GM10266 (cell line): ENCODE measurements at regions not wholly inside any gene's neighbourhood (a gene's known extent, or its start where the extent isn't known, plus 50 kb on each side); places are given as distances from the start of the nearest gene placed in this dataset.

Source experiments
- DNase-seq: peaks from one replicate; pipeline ENCODE4 v3.0.0; 2012; ENCODE audit errors: extremely low spot score
- TF ChIP-seq, protein P1 (sequence below): IDR thresholded peaks from 2 replicates; pipeline ENCODE4 v1.5.1; 2012; ENCODE audit warnings: mild to moderate bottlenecking, low read depth; ENCODE audit not compliant: control insufficient read depth, insufficient read depth; ENCODE audit errors: missing control alignments

DNA sequence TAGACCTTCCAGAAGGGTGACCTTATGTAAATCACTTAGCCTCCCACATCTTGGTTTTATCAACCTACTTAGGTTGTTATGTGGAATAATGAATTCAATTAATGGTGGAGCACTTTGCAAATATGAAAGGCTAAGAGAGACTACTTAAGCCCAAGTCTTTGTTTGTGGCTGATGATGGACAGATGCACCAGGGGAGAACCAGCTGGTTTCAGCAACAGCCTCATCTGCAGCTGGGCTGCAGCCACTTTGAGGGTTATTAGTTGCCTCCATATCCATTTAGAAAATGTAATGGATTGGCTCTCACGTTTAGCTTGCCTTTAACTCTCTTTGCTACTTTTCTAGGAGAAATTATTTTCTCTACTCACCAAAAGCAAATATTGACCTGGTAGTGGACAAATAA lies 146.6 kb downstream of the ESM1 start:
- TF ChIP-seq, protein P1, sequence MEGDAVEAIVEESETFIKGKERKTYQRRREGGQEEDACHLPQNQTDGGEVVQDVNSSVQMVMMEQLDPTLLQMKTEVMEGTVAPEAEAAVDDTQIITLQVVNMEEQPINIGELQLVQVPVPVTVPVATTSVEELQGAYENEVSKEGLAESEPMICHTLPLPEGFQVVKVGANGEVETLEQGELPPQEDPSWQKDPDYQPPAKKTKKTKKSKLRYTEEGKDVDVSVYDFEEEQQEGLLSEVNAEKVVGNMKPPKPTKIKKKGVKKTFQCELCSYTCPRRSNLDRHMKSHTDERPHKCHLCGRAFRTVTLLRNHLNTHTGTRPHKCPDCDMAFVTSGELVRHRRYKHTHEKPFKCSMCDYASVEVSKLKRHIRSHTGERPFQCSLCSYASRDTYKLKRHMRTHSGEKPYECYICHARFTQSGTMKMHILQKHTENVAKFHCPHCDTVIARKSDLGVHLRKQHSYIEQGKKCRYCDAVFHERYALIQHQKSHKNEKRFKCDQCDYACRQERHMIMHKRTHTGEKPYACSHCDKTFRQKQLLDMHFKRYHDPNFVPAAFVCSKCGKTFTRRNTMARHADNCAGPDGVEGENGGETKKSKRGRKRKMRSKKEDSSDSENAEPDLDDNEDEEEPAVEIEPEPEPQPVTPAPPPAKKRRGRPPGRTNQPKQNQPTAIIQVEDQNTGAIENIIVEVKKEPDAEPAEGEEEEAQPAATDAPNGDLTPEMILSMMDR = no peak

DNA sequence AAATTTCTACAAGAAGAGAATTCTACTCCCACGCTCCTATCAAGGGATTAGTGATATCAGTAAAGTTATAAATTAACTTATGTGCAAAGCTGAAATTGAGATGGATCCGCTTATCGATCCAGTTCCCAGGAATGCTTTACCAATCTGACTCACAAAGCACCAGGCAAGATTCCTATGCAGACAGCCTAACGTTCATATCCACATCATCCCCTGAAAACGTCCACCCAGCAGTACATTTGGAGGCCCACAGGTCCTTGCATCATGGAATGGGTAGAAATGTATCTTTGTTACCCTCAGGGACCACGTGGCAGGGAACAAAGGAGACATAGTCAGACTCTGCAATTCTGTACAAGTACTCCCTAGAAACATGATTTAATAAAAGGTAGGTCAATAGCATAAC lies 147.4 kb downstream of the ESM1 start:
- TF ChIP-seq, protein P1 = no peak
- no peak for DNase-seq

More for the DNA sequence above, 146.6 kb downstream of the ESM1 start:
- no peak for DNase-seq

GRCh38 chr5:54837093-54837492 lies 148.3 kb downstream of the ESM1 start:
- TF ChIP-seq, protein P1 = no peak
- no peak for DNase-seq

GRCh38 chr5:54835647-54836046 lies 149.7 kb downstream of the ESM1 start:
- DNase-seq = no peak
- TF ChIP-seq, protein P1 = no peak

DNA sequence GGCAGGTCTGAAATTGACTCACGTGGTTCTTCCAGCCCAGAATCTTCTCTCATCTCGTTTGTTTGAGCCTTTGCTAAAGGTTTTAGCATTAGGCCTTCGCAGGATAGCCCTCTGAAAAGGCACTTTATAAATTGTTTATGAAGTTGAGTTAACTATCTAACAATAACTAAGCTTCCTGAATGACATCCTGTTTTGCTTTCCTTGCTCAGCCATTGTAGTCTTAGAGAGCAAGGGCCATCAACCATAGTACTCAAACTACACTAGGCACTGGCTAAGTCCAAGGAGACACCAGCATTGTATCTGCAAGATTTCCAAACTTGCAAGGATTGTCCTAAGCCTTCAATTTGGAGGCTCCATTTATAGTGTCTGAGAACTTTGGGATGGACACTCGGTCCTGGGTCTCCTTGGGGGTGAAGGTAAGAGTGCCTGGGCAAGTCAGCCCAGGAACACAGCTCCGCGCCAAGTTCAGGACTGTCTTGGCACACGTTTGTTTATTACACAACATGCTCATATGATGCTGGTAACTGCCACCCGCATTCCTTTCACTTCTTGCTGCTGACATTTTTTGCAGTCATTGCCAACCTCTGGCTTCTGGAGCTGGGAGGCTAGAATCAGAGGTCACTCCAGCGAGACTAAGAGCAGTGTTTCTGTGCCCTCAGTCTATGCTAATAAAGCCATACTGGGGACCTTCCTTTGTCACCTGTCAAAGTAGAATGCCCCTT lies 151.1 kb downstream of the ESM1 start:
- TF ChIP-seq, protein P1 = no peak
- DNase-seq = no peak

- no peak for DNase-seq
Observed at GRCh38 chr5:54833590-54833989, 151.8 kb downstream of the ESM1 start.

DNA sequence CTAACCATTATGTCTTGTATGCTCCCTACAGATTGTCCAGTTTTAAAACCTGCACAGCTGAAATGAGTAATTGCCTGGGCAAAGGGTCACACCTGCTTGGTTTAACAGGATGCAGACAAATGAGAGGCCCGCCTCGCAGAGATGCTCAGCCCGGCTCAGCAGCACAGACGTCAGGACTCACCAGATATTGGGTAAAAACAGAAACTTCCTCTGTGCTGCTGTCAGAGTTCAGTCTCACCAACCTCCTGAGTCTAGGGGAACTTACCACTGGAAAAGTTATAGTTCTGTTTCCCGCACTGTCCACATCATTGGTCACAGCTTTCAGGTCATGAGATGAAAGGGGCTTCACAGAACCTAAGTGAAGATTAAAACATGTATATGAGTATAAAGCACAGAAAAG lies 152.5 kb downstream of the ESM1 start:
- TF ChIP-seq, protein P1 = no peak
- no peak for DNase-seq

More at GRCh38 chr5:54833590-54833989, 151.8 kb downstream of the ESM1 start:
- TF ChIP-seq, protein P1 = no peak
